ENCODE measurements at regions not wholly inside any gene's neighbourhood (a gene's known extent, or its start where the extent isn't known, plus 50 kb on each side); places are given as distances from the start of the nearest gene placed in this dataset.

GRCh38 chr2:194090251-194090905 is 1566.6 kb upstream of the SLC39A10 start:
- no peak overlapping the region for H2AFZ ChIP-seq (ENCODE audit: low read depth, low read length)
- dilution Hi-C loops (cut with MboI; ENCODE audit: extremely low pct_ligation_motif_present, low sequenced_read_pairs) = no loop called here
- no peaks in the 10 kb centered on the region for H3K27me3 ChIP-seq (ENCODE audit: control insufficient read depth in 2 of 2, insufficient read depth in 2 of 2, low read length in 2 of 2)
- FAIRE-seq = no peak
- no peak overlapping the region for H3K27ac ChIP-seq (ENCODE audit: insufficient read depth, low read depth, low read length)
- no peak overlapping the region for H3K9ac ChIP-seq (replicated peaks; ENCODE audit: extremely low read depth, insufficient read depth, low read length)
- no peak for DNase-seq (ENCODE audit: low read depth, low spot score)
- no peaks in the 10 kb centered on the region for H4K20me1 ChIP-seq (replicated peaks; ENCODE audit: control insufficient read depth, extremely low read depth, insufficient read depth, low read length)
- H3K79me2 ChIP-seq (ENCODE audit: control insufficient read depth, insufficient read depth, low read length) = no peaks in the 10 kb centered on the region
- H3K9me3 ChIP-seq (replicated peaks; ENCODE audit: control insufficient read depth, insufficient read depth, low read length) = no peaks in the 10 kb centered on the region
- POLR2A ChIA-PET = no interaction called here
- H3K4me3 ChIP-seq (replicated peaks in 1 of 3; ENCODE audit: insufficient read depth in 1 of 3, low read depth in 1 of 3, low read length in 3 of 3) = no peak overlapping the region
- CTCF ChIA-PET = no interaction called here
- no peaks in the 10 kb centered on the region for H3K36me3 ChIP-seq (ENCODE audit: control insufficient read depth in 2 of 2, extremely low read depth in 1 of 2, insufficient read depth in 2 of 2, low read length in 2 of 2)
- no peak for TF ChIP-seq GATA2 (IDR thresholded peaks at IDR 0.05; ENCODE audit: insufficient read depth, insufficient read length, low read depth, low read length)
- no peak for TF ChIP-seq MYC (IDR thresholded peaks at IDR 0.05; ENCODE audit: low read depth, low read length)
- TF ChIP-seq POLR2A (IDR thresholded peaks at IDR 0.05; ENCODE audit: low read depth, low read length) = no peak
- no peak for TF ChIP-seq CTCF (IDR thresholded peaks at IDR 0.05; ENCODE audit: extremely low read depth in 1 of 2, insufficient read depth in 1 of 2, low read depth in 1 of 2, low read length in 2 of 2)
- no peak for TF ChIP-seq EZH2 (IDR thresholded peaks at IDR 0.05; ENCODE audit: borderline replicate concordance, low read depth, low read length, severe bottlenecking)
- no peak for TF ChIP-seq JUN (IDR thresholded peaks at IDR 0.05; ENCODE audit: borderline replicate concordance, insufficient read depth, insufficient read length, low read depth)
- no peak for TF ChIP-seq POLR2AphosphoS5 (IDR thresholded peaks at IDR 0.05; ENCODE audit: insufficient read depth, low read depth, low read length)
- TF ChIP-seq MAX (IDR thresholded peaks at IDR 0.05; ENCODE audit: insufficient read depth, insufficient read length) = no peak
- no peak for TF ChIP-seq FOS (IDR thresholded peaks at IDR 0.05; ENCODE audit: borderline replicate concordance, insufficient read depth, low read length)
- no peaks in the 10 kb centered on the region for H3K4me1 ChIP-seq (ENCODE audit: control insufficient read depth, extremely low read depth, insufficient read depth, low read length)
- intact Hi-C loops (cut with micrococcal nuclease) = no loop called here
- H3K9me1 ChIP-seq (replicated peaks; ENCODE audit: control insufficient read depth, extremely low read depth, insufficient read depth, low read length) = no peaks in the 10 kb centered on the region
- no peak overlapping the region for H3K4me2 ChIP-seq (ENCODE audit: insufficient read depth, low read length)
- BruUV-seq (replicated peaks) = no TSS peak

All from endothelial cell of umbilical vein (primary cell).